Spleen (tissue), 11 donors: ENCODE measurements at regions not wholly inside any gene's neighbourhood (a gene's known extent, or its start where the extent isn't known, plus 50 kb on each side); places are given as distances from the start of the nearest gene placed in this dataset.
A peak's percentile ranks its signal among the peaks of the same experiment; 100 is the strongest.

Source experiments
- DNase-seq: peaks from one replicate; pipeline ENCODE4 v3.0.0-alpha.2; 2020
- H3K27ac ChIP-seq, 8 donors: fragments of 200-600 bp; sonication (generic) in 7 of 8; 1 replicate in 4 of 8; 2 replicates in 4 of 8; pipeline versions ENCODE4 v1.5.0 to v1.8.0; 2016 to 2021; ENCODE audit warnings: inconsistent platforms in 4 of 8, mild to moderate bottlenecking in 4 of 8, moderate library complexity in 1 of 8
- H3K27me3 ChIP-seq, 7 donors: fragments of 200-600 bp; sonication (generic) in 6 of 7; replicated peaks in 1 of 7; 1 replicate in 4 of 7; 2 replicates in 3 of 7; pipeline versions ENCODE4 v1.5.0 to v1.8.0; 2016 to 2021; ENCODE audit warnings: inconsistent platforms in 3 of 7, mild to moderate bottlenecking in 1 of 7
- H3K36me3 ChIP-seq, 6 donors: fragments of 200-600 bp; sonication (generic) in 5 of 6; 1 replicate in 4 of 6; 2 replicates in 2 of 6; pipeline versions ENCODE4 v1.5.0 to v1.8.0; 2016 to 2021; ENCODE audit warnings: inconsistent platforms in 2 of 6
- H3K4me1 ChIP-seq, 6 donors: fragments of 200-600 bp; sonication (generic) in 5 of 6; 1 replicate in 3 of 6; 2 replicates in 3 of 6; pipeline versions ENCODE4 v1.5.0 to v1.8.0; 2016 to 2021; ENCODE audit warnings: inconsistent platforms in 3 of 6
- H3K4me3 ChIP-seq, 8 donors: fragments of 200-600 bp; sonication (generic) in 7 of 8; 1 replicate in 4 of 8; 2 replicates in 4 of 8; pipeline versions ENCODE4 v1.5.0 to v1.8.0; 2016 to 2021; ENCODE audit warnings: inconsistent platforms in 4 of 8, mild to moderate bottlenecking in 4 of 8, moderate library complexity in 2 of 8
- H3K9me3 ChIP-seq, 8 donors: fragments of 200-600 bp; sonication (generic) in 7 of 8; 1 replicate in 4 of 8; 2 replicates in 4 of 8; pipeline versions ENCODE4 v1.5.0 to v1.8.0; 2016 to 2021; ENCODE audit warnings: inconsistent platforms in 4 of 8
- CTCF ChIP-seq, 11 experiments: fragments of 200-600 bp in 7 of 11; fragments of 450-650 bp in 4 of 11; sonication (generic) in 4 of 11; IDR thresholded peaks in 8 of 11; conservative IDR thresholded peaks in 3 of 11; 1 replicate in 7 of 11; 2 replicates in 4 of 11; pipeline versions ENCODE4 v1.4.0 to v1.8.0; 2016 to 2021; ENCODE audit warnings: antibody characterized with exemption in 11 of 11, inconsistent platforms in 4 of 11, mild to moderate bottlenecking in 1 of 11
- POLR2A ChIP-seq, 3 donors: fragments of 450-650 bp; IDR thresholded peaks; one replicate each; pipeline ENCODE4 v1.5.1; 2017; ENCODE audit warnings: antibody characterized with exemption in 3 of 3, mild to moderate bottlenecking in 1 of 3
- POLR2AphosphoS5 ChIP-seq, 3 donors: sonication (generic); formaldehyde crosslinking; IDR thresholded peaks; one replicate each; pipeline ENCODE4 v1.5.1; 2017; ENCODE audit warnings: antibody characterized with exemption in 3 of 3
- WGBS, 5 donors: extraction: QIAGEN DNeasy Blood & Tissue Kit in 3 of 5; methylation state at CpG; one replicate each; pipeline versions ENCODE4 v1.1.5 to v1.1.7; 2013 to 2018; 5-methylcytosine and 5-hydroxymethylcytosine counted together
- intact Hi-C: fragments of 100-400 bp; cut with DNase I; formaldehyde crosslinking; loops from one replicate; pipeline ENCODE4 v1.15.0; 2023; ENCODE audit warnings: low total_unique reads
- donor health status: healthy with polysubstance abuse.
- donor health status: DM: no; HTN: no; CAD: no; lungs with moderate emphysema.
- donor health status: DM: no; HTN: no; CAD: no.
- donor health status: Bipolar disorder and iron deficiency.
- donor health status: healthy.
- donor health status: DM: no; HTN: no; CAD: no.
- donor health status: DM: yes; HTN: yes; CAD: no.

DNA sequence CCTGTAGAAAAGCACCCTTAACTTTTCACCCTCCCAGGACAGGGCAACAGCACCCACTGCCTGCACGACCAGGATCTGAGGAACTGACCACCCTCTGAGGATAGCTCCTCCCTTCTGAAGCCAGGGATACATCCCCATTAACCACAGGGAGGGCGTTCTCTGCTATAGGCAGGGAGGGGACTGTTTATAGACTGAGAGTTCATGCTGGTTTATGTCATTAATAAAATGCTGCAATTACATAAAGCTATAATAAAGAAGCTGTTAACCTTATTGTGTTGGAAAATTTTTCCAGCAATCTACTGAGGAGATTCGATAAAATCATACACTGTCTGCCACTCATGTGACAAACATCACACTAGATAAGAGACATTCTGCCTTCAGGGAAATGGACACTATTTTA lies 232.4 kb upstream of the SFSWAP start:
- H3K4me3 ChIP-seq = no peak overlapping the region
- DNase-seq = no peak
- no peaks in the 10 kb centered on the region for H3K9me3 ChIP-seq
- peaks cover 0 to 19% (median 0%) of the 10 kb centered on the region in 7 donors for H3K27me3 ChIP-seq
- TF ChIP-seq CTCF (IDR thresholded peaks at IDR 0.05 in 8 of 11, conservative IDR thresholded peaks at IDR 0.05 in 3 of 11) = no peak
- no peak for TF ChIP-seq POLR2A (IDR thresholded peaks at IDR 0.05)
- no peak for TF ChIP-seq POLR2AphosphoS5 (IDR thresholded peaks at IDR 0.05)
- peaks cover 0 to 5% (median 0%) of the 10 kb centered on the region in 6 donors for H3K4me1 ChIP-seq
- H3K27ac ChIP-seq = no peak overlapping the region
- no peaks in the 10 kb centered on the region for H3K36me3 ChIP-seq
- intact Hi-C loops = no loop called here
- 73 to 87% (median 79%) methylated on average over 3 of the region's 3 CpGs for WGBS, 5 donors

DNA sequence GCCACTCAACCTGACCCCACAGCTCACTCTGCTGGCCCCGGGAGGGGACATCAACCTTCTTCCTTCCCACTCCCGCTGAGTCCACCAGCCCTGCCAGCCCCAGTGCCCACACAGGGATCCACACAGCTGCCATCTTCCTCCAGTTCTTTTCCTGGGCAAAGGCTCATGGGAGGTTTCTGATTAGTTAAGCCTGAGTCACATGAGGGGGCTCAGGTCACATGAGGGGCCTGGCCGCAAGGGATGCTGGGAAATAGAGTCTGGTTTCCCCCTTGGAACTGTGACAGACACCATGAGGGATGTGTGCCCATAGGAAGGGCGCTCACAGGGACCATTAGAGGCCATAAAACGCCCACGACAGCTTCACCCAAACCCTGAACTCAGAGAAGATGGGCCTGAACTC lies 228.7 kb upstream of the SFSWAP start:
- WGBS, 5 donors = 65 to 95% (median 74%) methylated on average over 4 to 6 of the region's 6 CpGs
- H3K36me3 ChIP-seq = no peaks in the 10 kb centered on the region
- H3K9me3 ChIP-seq = no peaks in the 10 kb centered on the region
- H3K4me3 ChIP-seq = no peak overlapping the region
- TF ChIP-seq CTCF (IDR thresholded peaks at IDR 0.05 in 8 of 11, conservative IDR thresholded peaks at IDR 0.05 in 3 of 11) (no peak), POLR2A (IDR thresholded peaks at IDR 0.05) (no peak), POLR2AphosphoS5 (IDR thresholded peaks at IDR 0.05) (no peak)
- H3K27ac ChIP-seq = no peak overlapping the region
- peak; percentile 54 for DNase-seq
- H3K27me3 ChIP-seq = peaks cover 0 to 9% (median 0%) of the 10 kb centered on the region in 7 donors
- peaks cover 0 to under 1% (median 0%) of the 10 kb centered on the region in 6 donors for H3K4me1 ChIP-seq
- intact Hi-C loops = no loop called here

- TF ChIP-seq POLR2AphosphoS5 (IDR thresholded peaks at IDR 0.05) (no peak), POLR2A (IDR thresholded peaks at IDR 0.05) (no peak), CTCF (IDR thresholded peaks at IDR 0.05 in 8 of 11, conservative IDR thresholded peaks at IDR 0.05 in 3 of 11) (no peak)
- no peak overlapping the region for H3K4me3 ChIP-seq
- no peaks in the 10 kb centered on the region for H3K36me3 ChIP-seq
- intact Hi-C loops = no loop called here
- DNase-seq = peak; percentile 65
- H3K4me1 ChIP-seq = peaks cover 0 to 5% (median 0%) of the 10 kb centered on the region in 6 donors
- no peaks in the 10 kb centered on the region for H3K9me3 ChIP-seq
- no peak overlapping the region for H3K27ac ChIP-seq
- 70 to 96% (median 86%) methylated on average over 3 to 9 of the region's 9 CpGs for WGBS, 5 donors
- peaks cover 0 to 9% (median 0%) of the 10 kb centered on the region in 7 donors for H3K27me3 ChIP-seq
Measured at GRCh38 chr12:131482686-131483085, 228.2 kb upstream of the SFSWAP start.

- TF ChIP-seq CTCF (IDR thresholded peaks at IDR 0.05 in 8 of 11, conservative IDR thresholded peaks at IDR 0.05 in 3 of 11) (no peak), POLR2AphosphoS5 (IDR thresholded peaks at IDR 0.05) (no peak), POLR2A (IDR thresholded peaks at IDR 0.05) (no peak)
- Histone ChIP-seq H3K4me3 (no peak overlapping the region), H3K36me3 (no peaks in the 10 kb centered on the region), H3K4me1 (peaks cover 0 to 10% (median 0%) of the 10 kb centered on the region in 6 donors), H3K27ac (no peak overlapping the region), H3K27me3 (peaks cover 0 to 9% (median 0%) of the 10 kb centered on the region in 7 donors), H3K9me3 (no peaks in the 10 kb centered on the region)
- intact Hi-C loops = no loop called here
- WGBS, 5 donors = 59 to 71% (median 66%) methylated on average over 5 of the region's 5 CpGs
- DNase-seq = no peak
Measured at GRCh38 chr12:131486451-131487230, 224.2 kb upstream of the SFSWAP start.
